ENCODE measurements at regions not wholly inside any gene's neighbourhood (a gene's known extent, or its start where the extent isn't known, plus 50 kb on each side); places are given as distances from the start of the nearest gene placed in this dataset.
"Not testable (repeated sequence)": the region's sequence is repeated elsewhere in the genome, so short reads cannot be mapped to it uniquely, and the experiment has no call there.

DNA sequence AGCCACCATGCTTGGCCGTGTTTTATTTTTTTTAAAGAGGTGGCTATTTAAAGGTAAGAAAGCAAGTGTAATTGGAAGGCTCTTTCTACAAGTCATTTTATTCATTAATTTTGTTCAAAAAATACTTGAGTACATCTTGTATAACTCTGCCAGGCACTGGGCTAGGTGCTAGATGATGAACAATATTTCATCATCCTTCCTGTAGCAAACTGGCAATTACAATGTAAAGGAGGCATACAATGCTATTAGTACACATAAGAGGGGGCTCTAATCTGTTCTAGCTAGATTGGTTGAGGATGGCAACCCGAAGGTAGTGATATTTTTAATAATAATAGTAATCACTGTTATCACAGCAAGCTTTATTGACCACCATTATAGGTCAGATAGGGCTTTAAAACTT, 215.5 kb upstream of the KLF14 start:
- DNase-seq, result no peak

DNA sequence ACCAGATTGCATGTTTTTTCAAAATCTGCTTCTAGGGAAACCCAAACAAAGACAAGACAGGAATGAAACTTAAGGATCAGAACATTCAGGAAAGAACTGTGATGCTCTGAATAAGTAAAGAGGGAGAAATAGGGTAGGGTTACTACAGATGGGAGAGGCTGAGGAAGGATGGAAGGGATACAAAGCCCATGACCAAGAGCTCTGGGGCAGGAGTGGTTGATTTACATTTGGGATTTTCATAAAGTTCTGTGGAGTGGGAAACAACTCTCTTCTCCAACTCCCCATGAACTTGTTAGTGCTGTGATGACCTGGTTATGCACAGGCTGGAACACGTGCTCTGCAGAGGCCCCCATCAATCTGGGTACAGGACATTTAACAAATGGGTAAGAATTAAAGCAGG, 216.0 kb upstream of the KLF14 start:
- no peak for DNase-seq

DNA sequence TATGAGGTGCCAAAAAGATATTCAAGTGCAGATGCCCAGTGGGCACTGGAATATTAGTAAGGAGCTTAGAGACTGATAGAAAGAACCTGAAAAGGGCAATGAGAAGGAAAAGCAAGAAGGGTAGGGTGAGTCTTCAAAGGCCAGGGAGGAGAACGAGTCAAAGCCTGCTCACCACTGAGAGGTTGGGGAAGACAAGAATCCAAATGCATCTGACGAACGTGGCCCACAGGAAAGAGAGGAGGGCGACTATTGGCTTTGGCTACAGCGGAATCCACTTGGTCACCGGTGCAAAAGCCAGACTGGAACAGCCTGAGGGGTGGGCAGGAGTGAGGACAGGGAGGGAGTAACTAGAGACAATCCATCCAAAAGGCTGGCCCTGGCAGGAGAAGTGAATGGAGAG, 216.7 kb upstream of the KLF14 start:
- DNase-seq, result no peak

DNA sequence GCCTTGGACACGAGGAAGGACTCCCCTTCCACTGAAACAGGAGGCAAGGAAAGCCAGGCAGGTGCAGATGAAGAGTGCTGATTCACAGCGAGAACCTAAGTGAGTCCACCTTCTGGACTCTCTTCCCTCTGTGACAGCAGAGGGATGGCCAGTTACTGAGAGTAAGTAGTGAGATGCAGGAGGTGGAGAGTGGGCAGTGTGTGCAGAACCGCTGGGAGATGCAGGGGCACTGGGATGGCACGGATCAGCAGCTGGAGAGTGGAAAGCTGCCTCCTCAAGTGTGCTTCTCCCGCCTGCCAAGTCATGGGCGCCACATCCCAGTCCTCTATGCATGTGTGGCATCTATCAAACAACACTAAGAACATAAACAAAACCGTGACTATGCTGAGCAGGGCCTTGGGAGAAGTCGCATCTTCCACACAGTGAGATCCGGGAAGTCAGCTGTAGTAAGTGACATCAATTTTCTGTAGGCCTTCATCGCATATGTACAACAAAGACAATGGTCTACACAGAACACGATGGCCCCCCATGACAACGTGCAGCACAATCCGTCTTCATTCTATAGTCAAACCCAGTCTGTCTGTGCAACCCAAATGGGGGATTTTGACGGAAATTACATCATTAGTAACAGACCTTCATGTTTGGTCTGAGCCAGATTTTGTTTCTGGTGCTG, 217.4 kb upstream of the KLF14 start:
- no peak for DNase-seq

DNA sequence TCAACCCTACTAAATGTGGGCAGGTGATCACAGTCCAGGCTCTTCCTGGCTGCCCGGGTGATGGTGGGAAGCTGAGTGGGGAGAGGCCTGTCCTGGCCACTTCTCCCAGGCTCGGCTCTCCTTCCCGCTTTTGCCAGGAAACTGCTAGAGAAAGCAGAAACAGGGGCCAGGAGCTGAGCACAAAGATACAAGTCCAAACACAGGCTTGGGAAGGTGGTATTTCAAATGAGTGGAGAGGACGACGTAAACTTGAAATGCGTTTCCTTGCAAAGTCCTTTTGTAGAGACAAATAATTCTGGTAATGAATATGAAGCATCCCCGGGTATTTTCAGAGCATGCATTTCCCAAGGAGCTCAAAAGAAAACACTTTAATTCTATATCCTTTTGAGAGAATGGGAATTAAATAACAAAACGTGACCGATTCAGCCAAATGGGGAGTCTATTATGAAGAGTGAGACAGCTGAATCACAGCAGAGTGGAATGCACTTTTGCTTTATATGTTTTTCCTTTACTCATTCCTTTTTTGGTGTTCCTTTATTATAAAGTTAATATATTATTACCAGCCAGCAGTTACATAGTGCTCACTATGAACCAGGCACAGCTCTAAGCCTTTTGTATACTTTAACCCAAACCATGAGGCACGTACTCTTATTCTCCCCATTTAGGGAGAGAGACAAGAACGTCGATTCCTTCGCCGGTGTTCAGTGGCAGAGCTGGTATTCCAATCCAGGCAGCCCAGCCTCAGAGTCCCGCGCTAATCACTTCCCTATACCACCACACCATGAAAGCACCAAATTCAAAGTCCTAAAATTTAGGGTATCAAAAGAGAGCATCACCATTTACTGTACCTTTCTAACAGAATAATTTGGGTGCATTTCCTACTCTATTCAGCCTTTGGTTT, 218.2 kb upstream of the KLF14 start:
- DNase-seq, result no peak

DNA sequence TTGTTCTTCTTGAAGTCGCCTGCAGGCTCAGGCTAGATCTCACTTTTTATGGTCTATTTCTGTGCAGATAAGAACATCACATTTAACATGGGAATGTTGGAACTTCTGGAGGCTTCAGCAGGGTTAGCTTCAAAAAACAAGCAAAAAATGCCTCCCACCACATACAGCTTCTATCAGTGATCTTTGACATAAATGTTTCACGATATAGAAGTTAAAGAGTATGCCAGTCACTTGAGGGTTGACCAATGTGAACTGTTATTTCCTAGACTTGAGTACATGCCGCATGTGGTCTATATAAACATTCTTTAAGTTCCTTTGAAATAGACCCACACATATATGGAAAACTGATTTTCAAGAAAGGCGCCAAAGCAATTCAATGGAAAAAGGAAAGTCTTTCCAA, 219.2 kb upstream of the KLF14 start:
- DNase-seq, result no peak

DNA sequence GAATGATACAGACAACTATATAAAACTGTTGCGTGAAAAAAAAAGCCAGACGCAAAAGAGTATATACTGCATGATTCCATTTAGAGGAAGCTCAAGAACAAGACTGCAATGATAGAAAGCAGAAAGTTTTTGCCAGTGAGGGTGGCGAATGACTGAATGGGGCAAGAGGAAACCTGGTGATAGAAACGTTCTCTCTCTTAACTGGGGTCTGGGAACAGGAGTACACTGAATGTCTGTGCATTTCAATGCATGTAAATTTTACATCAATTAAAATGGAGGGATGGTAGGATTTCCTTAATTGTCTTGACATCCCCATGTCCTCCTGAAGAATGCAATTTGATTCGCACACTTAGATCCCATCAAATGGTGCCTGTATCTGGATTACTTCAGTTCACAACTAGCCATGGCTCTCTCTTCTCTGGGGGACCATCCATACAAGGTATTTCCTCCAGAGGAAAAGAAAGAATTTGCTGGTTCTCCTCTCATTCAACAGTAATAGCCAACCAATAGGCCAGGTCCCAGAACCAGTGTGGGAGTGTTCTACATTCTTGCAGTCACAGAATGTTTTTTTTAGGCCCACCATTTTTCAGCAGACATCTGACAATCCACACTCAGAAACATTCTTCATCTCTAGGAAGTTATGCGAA, 221.0 kb upstream of the KLF14 start:
- DNase-seq, result no peak

DNA sequence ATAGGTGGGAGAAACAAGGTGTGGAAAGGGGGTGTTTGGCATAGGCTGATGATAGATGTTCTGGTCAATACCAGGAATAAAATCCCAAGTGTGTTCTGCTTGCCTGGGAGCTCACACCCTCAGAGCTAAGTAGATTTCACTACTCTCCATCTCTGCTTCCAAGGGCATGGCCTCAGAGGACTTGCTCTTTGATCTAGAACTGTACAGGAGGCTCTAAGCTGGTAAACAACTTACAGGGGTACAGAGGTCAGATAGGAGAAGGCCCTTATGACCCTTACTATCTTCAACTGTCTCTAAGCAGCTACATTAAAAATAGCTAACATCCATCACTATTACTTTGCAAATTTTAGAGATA, 221.5 kb upstream of the KLF14 start:
- no peak for DNase-seq

DNA sequence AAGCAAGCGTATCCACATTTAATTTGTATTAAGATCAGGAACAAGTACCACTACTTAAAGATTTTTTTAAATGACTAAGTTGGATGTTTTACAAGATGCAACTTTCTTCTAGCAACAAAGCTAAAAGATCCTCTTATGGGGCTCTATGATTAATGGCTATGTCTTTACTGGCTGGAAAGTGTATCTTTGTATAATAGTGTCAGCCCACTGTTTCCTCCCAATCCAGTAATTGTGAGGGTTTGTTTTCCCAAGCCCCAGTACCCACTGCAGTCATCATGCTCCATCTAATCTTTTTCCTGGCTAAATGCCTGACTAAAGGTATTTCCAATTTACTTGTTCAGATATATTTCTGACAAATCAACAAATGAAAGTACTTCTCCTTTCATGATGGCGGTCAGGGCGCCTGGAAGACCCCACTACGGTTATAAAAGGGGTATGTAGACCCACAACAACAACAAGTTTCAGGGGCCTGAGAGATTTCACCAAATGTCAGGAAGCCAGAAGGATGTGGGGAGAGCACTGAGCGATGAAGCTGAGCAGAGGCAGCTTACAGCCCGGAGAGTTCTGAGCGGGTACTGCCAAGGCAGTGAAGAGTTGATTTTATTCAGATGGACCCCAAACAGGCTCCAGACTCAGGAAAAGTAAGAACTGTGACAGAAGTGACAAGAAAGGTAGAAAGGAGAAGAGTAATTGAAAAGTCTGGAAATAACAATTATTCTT, 222.6 kb upstream of the KLF14 start:
- no peak for DNase-seq

DNA sequence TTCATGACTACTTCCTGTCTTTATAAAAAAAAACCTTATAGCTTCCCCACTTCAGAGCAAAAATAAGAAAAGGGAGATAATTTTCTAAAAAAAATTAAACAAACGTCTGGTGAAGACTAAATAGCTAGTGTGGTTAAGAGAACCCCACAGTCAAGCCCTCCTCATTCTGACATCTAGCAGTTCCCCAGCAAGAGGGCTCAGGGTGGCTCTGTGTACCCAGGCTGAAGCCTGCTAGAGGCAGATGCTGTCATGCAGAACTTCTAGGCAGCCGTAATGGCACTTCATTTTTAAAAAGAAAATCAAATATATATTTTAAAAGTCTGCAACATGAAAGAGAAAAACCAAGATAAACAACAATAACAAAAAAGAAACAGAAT, 223.1 kb upstream of the KLF14 start:
- no peak for DNase-seq

DNA sequence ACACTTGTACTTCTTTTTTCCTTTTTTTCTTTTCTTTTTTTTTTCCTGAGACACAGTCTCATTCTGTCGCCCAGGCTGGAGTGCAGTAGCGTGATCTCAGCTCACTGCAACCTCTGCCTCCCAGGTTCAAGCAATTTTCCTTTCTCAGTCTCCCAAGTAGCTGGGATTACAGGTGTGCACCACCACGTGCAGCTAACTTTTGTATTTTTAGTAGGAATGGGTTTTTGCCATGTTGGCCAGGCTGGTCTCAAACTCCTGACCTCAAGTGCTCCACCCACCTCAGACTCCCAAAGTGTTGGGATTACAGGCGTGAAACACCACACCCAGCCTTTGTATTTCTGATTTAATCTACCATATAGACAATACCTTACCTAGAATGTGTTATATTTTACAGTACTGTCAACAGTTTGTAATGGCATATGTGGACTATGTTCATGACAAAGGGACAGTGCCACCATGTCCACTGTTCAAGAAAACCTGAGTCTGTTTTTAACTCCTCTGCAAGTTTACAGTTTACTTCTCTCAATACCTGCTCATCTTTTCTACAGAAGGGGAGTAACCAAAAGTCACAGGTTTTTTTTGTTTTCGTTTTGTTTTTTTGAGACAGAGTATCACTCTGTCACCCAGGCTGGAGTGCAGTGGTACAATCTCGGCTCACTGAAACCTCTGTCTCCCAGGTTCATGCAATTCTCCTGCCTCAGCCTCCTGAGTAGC, 223.9 kb upstream of the KLF14 start:
- DNase-seq, result not testable (repeated sequence)

DNA sequence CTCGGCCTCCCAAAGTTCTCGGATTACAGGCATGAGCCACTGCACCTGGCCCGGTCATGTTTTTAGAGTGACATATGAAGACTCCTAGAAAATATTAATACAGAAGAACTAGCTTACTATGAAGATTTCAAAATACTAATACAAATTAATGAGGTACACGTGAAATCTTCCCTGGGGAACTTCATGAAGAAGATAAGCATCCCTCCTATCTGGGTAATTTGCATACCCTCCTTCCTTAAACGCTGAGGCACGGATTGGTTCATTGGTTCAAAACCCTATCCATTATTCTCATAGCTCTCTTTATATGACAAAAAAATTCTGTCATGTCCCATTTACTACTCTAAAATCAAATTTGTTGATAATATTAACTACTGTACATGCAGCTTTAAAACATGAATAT, 224.8 kb upstream of the KLF14 start:
- DNase-seq, result no peak

DNA sequence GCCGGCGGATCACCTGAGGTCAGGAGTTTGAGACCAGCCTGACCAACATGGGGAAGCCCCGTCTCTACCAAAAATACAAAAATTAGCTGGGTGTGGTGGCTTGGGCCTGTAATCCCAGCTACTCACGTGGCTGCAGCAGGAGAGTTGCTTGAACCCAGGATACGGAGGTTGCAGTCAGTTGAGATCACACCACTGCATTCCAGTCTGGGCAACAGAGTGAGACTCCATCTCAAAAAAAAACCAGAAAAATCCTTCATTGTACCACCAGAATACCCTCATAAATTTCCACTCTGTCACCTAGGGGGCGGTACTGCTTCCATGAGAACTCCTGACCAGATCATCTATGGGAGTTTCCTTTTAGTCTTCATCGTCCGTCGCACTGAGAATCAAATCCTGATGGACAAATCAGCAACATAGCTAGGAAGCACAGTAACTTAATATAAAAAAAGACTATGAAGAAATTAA, 225.8 kb upstream of the KLF14 start:
- no peak for DNase-seq

DNA sequence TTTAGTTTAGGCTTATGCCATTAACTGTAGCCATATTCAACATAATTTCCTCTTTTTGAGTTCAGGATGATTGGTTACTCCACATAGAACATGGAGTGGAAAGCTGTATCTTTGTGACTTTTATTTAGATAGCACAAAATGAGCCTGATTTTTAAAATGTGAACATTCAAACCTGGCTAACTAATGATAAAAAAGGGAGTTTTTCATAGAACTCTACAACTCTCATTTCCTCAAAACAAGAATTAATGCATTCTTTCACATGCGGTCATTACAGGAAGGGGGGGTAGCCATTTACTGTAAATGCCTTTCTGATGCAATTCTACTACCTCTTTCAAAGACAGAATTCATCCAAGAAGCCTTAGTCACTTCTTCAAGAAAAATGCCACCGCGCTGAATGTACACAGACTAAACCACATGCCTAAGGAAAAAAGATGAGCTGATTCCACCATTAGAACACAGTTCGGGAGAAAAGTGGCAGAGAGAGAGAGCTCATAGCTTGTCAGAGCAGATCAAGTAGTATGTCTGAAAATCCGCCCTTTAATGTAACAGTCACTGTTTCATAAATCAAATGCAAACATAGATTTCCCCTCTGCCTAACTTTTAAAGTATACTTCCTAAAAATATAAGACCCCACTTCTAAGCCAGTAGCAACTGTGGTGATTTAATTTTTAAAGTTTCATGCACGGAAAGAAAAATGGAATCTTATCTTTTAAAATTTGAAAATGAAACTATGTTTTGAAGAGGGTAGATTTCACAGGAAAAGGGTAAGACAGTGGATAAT, 226.4 kb upstream of the KLF14 start:
- DNase-seq, result no peak

DNA sequence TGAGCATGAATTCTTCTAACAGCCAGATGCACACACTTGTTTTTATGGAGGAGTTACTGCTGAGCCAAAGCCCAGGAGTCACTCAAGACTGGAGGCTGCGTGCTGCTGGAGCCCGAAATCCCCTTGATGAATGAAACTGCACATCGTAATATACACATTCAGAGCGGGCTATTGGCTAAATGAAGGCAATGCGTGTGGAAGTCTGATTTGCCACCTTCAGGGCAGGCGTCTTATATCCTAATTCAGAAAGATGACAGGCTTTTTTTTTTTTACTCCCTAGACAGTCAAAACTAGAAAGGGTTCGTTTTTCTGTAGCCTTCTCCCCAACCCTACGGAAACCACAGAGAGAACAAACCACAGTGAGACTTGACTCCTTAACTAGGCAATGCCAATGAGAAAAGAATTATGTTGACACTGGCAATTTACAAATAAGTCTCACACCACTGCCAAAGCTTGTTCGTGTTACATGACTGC, 227.2 kb upstream of the KLF14 start:
- no peak for DNase-seq

DNA sequence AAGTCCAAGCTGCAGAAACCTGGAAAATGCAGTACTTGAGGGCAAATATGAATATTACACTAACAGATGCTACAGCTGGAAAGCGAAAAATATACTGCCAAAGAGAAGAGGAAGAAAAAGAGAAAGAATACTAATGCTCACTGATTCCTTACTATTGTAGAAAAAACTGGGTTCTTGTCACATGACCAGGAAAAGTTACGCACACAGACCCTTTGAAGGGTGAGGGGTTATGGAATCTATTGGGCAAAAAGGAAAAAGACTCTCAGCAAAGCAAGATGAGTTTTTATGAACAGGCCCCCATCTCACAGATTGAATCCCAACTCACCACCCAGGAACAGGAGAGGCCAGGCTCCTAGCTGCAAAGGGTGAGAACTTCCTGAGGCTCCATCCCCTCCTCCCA, 228.1 kb upstream of the KLF14 start:
- DNase-seq, result no peak

DNA sequence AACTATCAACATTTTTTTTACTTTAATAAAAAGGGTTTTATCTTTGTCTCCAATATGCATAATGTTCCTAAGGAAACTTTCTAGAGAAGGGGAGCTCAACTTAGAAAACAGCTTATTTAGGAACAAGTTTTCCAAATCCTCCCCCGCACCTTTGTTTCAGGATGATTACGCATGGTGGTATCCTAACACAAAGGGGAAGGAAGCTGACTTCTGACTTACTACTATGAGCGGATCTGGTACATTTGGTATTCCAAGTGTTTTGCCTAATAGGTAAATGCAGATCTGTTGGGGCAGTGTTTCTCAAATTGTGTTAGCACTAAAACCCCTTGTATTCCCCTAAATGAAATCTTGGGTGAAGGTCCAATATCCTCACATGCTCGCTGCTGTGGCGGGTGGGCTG, 229.3 kb upstream of the KLF14 start:
- DNase-seq, result no peak

DNA sequence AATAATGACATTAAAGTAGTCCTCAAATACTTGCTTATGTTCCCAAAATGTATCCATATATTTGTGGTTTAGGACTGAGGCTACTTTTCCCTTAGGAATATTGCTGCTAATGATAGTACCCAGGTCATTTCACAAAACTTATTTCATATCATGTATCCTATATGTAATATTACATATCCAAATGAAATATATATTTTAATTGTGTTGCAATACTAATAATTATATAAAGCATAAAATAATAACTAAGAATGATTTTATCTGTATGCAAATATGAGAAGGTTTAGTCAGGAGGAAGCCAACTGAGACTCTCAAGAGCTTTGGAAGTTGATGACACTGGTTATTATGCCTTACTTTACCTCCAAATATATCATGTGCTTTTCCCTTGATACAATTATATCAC, 231.5 kb upstream of the KLF14 start:
- DNase-seq, result no peak

DNA sequence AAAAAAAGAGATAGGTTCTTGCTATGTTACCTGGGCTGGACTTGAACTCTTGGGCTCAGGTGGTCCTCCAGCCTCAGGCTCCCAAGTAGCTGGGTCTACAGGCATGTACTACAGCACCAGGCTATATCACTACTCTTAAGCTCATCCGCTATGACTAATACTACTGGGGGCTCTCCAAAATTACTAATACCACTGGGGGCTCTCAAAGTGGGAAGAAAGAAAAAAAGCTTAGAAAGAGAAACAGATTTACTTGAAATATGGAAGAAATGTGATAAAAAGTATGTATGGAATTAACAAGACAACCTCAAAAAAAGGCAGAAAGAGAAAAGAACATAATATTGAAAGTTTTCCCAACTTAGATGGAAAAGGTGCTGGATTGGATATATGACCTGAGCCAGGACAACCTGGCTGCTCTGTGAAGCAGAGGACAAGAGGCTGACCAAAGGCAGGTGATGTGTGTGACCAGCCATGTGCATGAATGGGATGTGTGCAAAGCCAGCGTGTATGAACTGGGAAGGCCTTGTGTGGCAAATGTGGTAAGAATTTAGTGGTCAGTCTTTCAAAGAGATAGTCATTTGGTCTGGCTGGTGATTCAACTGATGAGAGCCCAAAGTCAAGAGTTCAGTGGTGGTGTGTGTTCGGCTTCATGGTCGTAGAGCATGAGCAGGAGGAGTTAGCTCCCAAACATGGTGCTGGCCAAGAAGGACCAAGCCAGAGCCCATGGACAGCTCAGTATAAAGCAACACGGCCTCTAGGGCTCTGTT, 232.4 kb upstream of the KLF14 start:
- DNase-seq, result no peak

DNA sequence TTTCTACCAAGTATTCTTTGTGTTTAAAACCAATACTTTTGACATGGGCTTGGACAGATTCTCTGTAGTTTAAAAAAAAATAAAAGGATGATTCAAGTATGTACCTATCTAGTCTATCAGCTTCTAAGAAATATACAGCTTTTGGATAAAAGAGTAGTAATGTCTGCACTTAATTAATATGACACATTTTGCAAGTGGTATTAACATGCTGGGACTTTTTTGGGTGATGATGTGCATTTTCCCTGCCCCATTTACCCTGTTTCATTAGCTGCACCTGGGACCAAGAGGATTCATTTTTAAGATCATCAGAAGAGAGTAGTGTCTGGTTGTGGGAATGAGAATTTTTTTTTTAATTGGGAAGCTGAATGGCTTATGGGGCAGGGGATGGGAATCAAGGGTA, 236.2 kb upstream of the KLF14 start:
- no peak for DNase-seq

DNA sequence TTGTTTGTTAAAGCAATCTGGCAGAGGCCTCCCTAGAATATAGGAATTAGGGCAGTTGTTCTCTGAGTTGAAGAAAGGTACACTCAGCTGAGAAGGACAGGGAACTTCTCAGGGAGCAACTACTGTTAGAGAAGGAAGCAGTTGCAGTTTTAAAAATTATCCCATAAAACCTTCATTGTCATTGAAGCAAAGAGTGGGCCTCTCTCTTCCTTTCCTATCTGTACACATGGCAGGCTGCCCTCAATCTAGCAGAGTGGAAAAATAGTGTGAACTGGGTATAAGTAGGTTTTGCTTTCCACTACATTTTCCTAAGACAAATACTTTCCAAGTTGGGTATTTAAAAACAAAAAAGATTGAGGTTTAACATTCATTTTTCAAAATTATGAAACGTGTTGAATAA, 236.7 kb upstream of the KLF14 start:
- no peak for DNase-seq

All from NCI-H446 treated with DMSO at 0.1 percent for 48 hours (cell line).